OCI-LY1 (cell line): ENCODE measurements at regions not wholly inside any gene's neighbourhood (a gene's known extent, or its start where the extent isn't known, plus 50 kb on each side); places are given as distances from the start of the nearest gene placed in this dataset.
A peak's percentile ranks its signal among the peaks of the same experiment; 100 is the strongest.

ENCODE experiments used
- H2AFZ ChIP-seq: fragments of 200-600 bp; sonication (generic), shearing (Covaris generic); 2 replicates; pipeline ENCODE4 v1.6.0; 2014; ENCODE audit warnings: antibody characterized with exemption, mild to moderate bottlenecking, low read length
- H3F3A ChIP-seq: fragments of 200-600 bp; sonication (generic), shearing (Covaris generic); 2 replicates; pipeline ENCODE4 v1.6.0; 2014; ENCODE audit warnings: mild to moderate bottlenecking, antibody characterized with exemption, low read length, moderate library complexity; ENCODE audit not compliant: insufficient read depth
- H3K27ac ChIP-seq: fragments of 200-600 bp; sonication (generic); 2 replicates; pipeline ENCODE4 v1.5.1; 2014; ENCODE audit warnings: low read length, mixed run types, mild to moderate bottlenecking, low read depth; ENCODE audit not compliant: poor library complexity, severe bottlenecking
- H3K27me3 ChIP-seq: fragments of 200-600 bp; sonication (generic); 2 replicates; pipeline ENCODE4 v1.6.0; 2014; ENCODE audit warnings: antibody characterized with exemption, mild to moderate bottlenecking, low read length, moderate library complexity; ENCODE audit not compliant: insufficient read depth
- H3K36me3 ChIP-seq: fragments of 200-600 bp; sonication (generic); 2 replicates; pipeline ENCODE4 v1.6.1; 2014; ENCODE audit warnings: mild to moderate bottlenecking, antibody characterized with exemption, low read length, moderate library complexity, mixed read lengths; ENCODE audit not compliant: insufficient read depth
- H3K4me1 ChIP-seq: fragments of 200-600 bp; sonication (generic); 2 replicates; pipeline ENCODE4 v1.5.1; 2014; ENCODE audit warnings: mild to moderate bottlenecking, low read length, moderate library complexity; ENCODE audit not compliant: insufficient read depth, severe bottlenecking
- H3K4me2 ChIP-seq: fragments of 200-600 bp; sonication (generic), shearing (Covaris generic); 2 replicates; pipeline ENCODE4 v1.6.1; 2014; ENCODE audit warnings: low read length
- H3K4me3 ChIP-seq: fragments of 200-600 bp; sonication (generic); 2 replicates; pipeline ENCODE4 v1.5.1; 2014; ENCODE audit warnings: low read length, low read depth, mild to moderate bottlenecking, mixed read lengths; ENCODE audit not compliant: poor library complexity, severe bottlenecking
- H3K79me2 ChIP-seq: fragments of 200-600 bp; shearing (Covaris generic); 2 replicates; pipeline ENCODE4 v1.6.1; 2016; ENCODE audit warnings: mixed run types, low read length, mixed read lengths; ENCODE audit not compliant: insufficient read depth
- H3K9ac ChIP-seq: fragments of 200-600 bp; sonication (generic), shearing (Covaris generic); 2 replicates; pipeline ENCODE4 v1.6.1; 2014; ENCODE audit warnings: mild to moderate bottlenecking, low read length, mixed read lengths
- H3K9me2 ChIP-seq: fragments of 200-600 bp; sonication (generic), shearing (Covaris generic); 2 replicates; pipeline ENCODE4 v1.6.1; 2014; ENCODE audit warnings: low read depth, mild to moderate bottlenecking, low read length, mixed read lengths
- H3K9me3 ChIP-seq: fragments of 200-600 bp; shearing (Covaris generic); 2 replicates; pipeline ENCODE4 v1.6.1; 2014; ENCODE audit warnings: low read length, mixed read lengths
- H4K20me1 ChIP-seq: fragments of 200-600 bp; sonication (generic), shearing (Covaris generic); 2 replicates; pipeline ENCODE4 v1.6.0; 2016; ENCODE audit warnings: mild to moderate bottlenecking, low read length; ENCODE audit not compliant: insufficient read depth
- EZH2 ChIP-seq: fragments of 200-600 bp; sonication (generic), shearing (Covaris generic); IDR thresholded peaks from 2 replicates; pipeline ENCODE4 v1.8.0; 2017; ENCODE audit warnings: borderline replicate concordance, mixed run types, mild to moderate bottlenecking, antibody characterized with exemption, low read length, moderate library complexity, mixed read lengths
- TF ChIP-seq, protein P1 (sequence below): fragments of 200-600 bp; sonication (generic), shearing (Covaris generic); IDR thresholded peaks from 2 replicates; pipeline ENCODE4 v1.5.1; 2017; ENCODE audit warnings: mild to moderate bottlenecking, antibody characterized with exemption, low read length, moderate library complexity, mixed read lengths

DNA sequence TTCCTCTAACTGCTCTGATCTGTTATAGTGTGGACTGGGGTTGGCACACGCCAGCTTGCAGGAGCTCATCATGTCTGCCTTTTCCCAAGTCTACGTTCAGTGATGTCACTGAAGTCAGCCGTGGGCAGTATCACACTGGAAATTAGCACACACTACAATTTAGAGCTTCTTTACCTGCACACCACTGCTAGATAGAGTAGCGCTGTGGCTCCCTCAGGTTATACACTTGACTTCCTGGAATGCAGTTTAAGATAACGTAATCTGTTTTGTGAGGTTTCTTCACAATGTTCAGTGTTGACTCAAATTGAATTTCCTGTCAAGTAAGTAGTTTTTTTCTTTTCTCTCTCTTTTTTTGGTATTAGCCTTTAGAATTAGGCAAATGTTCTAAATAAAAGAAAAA lies 487.2 kb downstream of the DCDC2C start:
- H3K4me3 ChIP-seq = no peak overlapping the region
- H3K27me3 ChIP-seq = no peaks in the 10 kb centered on the region
- no peaks in the 10 kb centered on the region for H3K36me3 ChIP-seq
- no peaks in the 10 kb centered on the region for H3K79me2 ChIP-seq
- no peak overlapping the region for H2AFZ ChIP-seq
- no peak overlapping the region for H3K27ac ChIP-seq
- no peak overlapping the region for H3K9ac ChIP-seq
- no peaks in the 10 kb centered on the region for H3K9me3 ChIP-seq
- no peak overlapping the region for H3K4me2 ChIP-seq
- no peaks in the 10 kb centered on the region for H3F3A ChIP-seq
- no peaks in the 10 kb centered on the region for H3K9me2 ChIP-seq
- no peak for TF ChIP-seq EZH2
- TF ChIP-seq, protein P1, sequence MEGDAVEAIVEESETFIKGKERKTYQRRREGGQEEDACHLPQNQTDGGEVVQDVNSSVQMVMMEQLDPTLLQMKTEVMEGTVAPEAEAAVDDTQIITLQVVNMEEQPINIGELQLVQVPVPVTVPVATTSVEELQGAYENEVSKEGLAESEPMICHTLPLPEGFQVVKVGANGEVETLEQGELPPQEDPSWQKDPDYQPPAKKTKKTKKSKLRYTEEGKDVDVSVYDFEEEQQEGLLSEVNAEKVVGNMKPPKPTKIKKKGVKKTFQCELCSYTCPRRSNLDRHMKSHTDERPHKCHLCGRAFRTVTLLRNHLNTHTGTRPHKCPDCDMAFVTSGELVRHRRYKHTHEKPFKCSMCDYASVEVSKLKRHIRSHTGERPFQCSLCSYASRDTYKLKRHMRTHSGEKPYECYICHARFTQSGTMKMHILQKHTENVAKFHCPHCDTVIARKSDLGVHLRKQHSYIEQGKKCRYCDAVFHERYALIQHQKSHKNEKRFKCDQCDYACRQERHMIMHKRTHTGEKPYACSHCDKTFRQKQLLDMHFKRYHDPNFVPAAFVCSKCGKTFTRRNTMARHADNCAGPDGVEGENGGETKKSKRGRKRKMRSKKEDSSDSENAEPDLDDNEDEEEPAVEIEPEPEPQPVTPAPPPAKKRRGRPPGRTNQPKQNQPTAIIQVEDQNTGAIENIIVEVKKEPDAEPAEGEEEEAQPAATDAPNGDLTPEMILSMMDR = no peak
- H3K4me1 ChIP-seq = no peaks in the 10 kb centered on the region
- H4K20me1 ChIP-seq = no peaks in the 10 kb centered on the region

DNA sequence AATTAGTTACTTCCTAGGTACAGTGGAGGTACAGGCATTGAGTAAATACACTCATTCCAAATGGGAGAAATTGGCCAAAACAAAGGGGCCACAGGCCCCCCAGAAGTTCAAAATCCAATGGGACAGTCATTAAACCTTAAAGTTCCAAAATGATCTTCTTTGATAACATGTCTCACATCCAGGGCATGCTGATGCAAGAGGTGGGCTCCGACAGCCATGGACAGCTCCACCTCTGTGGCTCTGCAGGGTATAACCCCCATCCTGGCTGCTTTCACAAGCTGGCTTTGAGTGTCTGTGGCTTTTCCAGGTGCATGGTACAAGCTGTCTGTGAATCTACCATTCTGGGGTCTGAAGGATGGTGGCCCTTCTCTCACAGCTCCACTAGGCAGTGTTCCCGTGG lies 488.7 kb downstream of the DCDC2C start:
- H3K4me2 ChIP-seq = no peak overlapping the region
- no peaks in the 10 kb centered on the region for H3K27me3 ChIP-seq
- H3K9ac ChIP-seq = no peak overlapping the region
- H3K27ac ChIP-seq = no peak overlapping the region
- no peaks in the 10 kb centered on the region for H3K4me1 ChIP-seq
- no peaks in the 10 kb centered on the region for H3K79me2 ChIP-seq
- no peak overlapping the region for H2AFZ ChIP-seq
- no peaks in the 10 kb centered on the region for H3K36me3 ChIP-seq
- no peaks in the 10 kb centered on the region for H3K9me3 ChIP-seq
- H3K4me3 ChIP-seq = no peak overlapping the region
- no peak for TF ChIP-seq EZH2
- TF ChIP-seq, protein P1 = no peak
- H3F3A ChIP-seq = no peaks in the 10 kb centered on the region
- no peaks in the 10 kb centered on the region for H3K9me2 ChIP-seq
- no peaks in the 10 kb centered on the region for H4K20me1 ChIP-seq

DNA sequence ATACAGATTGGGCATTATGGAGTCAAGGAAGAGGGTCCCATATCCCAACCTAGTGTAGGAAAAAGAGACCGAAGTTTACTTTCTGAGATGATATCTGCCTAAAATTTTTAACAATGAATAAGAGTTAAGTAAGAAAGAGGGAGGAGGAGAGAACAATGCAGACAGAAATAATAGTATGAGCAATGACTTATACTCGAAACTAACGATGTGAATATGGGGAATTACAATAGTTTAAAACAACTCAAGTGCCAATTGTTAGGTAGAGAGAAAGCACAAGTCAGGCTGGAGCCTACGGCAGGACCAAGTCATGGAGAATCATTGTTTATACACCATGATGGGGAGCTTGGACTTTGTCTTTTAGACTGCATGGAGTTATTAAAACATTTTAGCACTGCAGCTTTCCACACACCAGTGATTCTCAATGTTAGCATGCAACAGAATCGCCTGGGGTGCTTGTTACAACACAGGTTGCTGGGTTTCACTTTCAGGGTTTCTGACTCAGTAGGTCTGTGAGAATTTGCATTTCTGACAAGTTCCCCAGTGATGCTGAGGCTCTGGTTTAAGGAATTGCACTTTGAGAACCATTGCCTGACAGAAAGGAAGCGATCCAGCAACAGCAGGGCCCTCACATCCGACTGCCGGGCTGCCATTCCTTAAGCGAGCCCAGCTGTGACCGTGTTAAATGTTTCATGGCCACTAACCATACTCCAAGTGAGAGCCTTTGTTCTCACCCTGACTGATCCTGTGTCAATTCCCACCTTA lies 511.2 kb downstream of the DCDC2C start:
- peak overlapping the region; percentile 25 for H3K4me2 ChIP-seq
- H3K4me3 ChIP-seq = no peak overlapping the region
- H3K4me1 ChIP-seq = no peaks in the 10 kb centered on the region
- no peak overlapping the region for H3K27ac ChIP-seq
- no peak overlapping the region for H3K9ac ChIP-seq
- no peaks in the 10 kb centered on the region for H4K20me1 ChIP-seq
- no peaks in the 10 kb centered on the region for H3K79me2 ChIP-seq
- H3K9me2 ChIP-seq = no peaks in the 10 kb centered on the region
- no peaks in the 10 kb centered on the region for H3K36me3 ChIP-seq
- H3F3A ChIP-seq = no peaks in the 10 kb centered on the region
- no peak overlapping the region for H2AFZ ChIP-seq
- no peaks in the 10 kb centered on the region for H3K9me3 ChIP-seq
- H3K27me3 ChIP-seq = no peaks in the 10 kb centered on the region
- no peak for TF ChIP-seq EZH2
- TF ChIP-seq, protein P1 = no peak
